ENCODE measurements at regions not wholly inside any gene's neighbourhood (a gene's known extent, or its start where the extent isn't known, plus 50 kb on each side); places are given as distances from the start of the nearest gene placed in this dataset.
"Not testable (repeated sequence)": the region's sequence is repeated elsewhere in the genome, so short reads cannot be mapped to it uniquely, and the experiment has no call there.

GRCh38 chr9:28923351-28923750 is 1350.1 kb upstream of the C9orf72 start:
- DNase-seq (ENCODE audit: low read depth): no peak

DNA sequence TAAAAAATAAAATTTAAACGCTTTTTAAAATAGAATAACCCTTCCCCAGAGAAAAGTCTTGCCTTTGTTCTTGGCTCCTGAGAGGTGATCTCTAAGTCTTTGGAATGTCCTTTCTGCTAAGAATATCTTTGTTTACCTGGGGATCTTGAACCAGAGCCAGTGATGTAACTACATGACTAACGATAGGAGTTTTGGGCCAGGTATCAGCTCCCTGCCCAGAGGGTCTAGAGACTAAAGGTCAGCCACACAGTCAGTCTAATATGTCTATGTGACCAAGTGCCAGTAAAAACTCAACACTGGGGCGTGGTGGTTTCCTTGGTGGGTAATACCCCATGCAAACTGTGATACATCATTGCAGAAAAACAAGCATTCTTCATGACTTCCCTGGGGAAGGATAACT is 1351.9 kb upstream of the C9orf72 start:
- DNase-seq (ENCODE audit: low read depth): no peak

DNA sequence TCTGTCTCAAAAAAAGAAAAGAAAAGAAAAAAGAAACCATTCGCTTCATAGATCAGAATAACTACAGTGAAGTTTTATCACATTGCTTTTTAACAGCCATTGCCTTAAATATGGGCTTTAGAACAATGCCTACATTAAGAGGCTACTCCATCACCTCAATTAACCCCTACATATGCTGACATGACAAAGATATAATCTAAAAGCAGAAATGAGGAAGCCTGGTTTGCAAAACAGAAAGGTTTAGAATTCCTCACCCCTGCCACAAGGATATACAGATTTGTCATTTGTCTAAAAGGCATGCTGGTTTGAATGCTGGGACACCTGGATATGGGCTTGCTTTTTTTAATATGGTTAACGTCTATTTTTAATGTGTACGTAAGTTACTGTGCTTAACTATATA is 1353.0 kb upstream of the C9orf72 start:
- no peak for DNase-seq (ENCODE audit: low read depth)

GRCh38 chr9:28927691-28928090 is 1354.4 kb upstream of the C9orf72 start:
- DNase-seq (ENCODE audit: low read depth): no peak

DNA sequence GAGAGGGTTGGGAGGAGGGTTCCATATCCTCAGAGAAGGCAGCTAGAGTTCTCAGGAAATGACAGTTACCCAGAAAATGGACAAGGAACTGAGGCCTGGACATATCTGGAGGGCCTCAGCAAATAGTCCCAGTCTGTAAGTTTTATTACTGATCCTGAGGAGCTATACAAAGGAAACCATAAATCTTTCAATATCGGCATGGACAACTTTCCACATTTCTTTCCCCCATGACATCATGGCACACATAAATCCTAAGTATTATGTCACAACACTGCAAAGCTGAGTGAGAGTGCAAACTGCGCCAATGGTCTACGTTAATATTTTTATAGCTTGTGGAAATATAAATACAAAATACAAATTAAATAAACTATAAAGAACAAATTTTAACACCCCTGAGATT is 1356.2 kb upstream of the C9orf72 start:
- DNase-seq (ENCODE audit: low read depth): no peak

GRCh38 chr9:28930766-28931165 is 1357.5 kb upstream of the C9orf72 start:
- DNase-seq (ENCODE audit: low read depth): no peak

DNA sequence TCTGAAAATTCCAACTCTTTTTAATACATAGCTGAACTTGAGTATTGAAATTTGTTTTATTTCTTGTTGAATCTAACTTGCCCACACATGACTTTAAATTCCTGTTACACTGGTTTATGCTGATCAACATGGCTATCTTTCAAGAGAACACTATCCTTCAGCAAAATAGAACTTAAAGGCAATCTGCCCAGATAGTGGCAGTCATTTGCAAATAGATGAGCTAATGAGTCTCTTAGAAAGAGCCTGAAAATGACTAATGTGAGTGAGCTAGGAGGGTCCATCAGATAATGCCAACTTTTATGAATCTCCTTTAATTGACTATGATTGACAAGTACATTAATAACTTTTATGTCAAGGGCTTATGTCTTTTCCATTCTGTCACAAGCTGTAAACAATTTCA is 1360.8 kb upstream of the C9orf72 start:
- no peak for DNase-seq (ENCODE audit: low read depth)

DNA sequence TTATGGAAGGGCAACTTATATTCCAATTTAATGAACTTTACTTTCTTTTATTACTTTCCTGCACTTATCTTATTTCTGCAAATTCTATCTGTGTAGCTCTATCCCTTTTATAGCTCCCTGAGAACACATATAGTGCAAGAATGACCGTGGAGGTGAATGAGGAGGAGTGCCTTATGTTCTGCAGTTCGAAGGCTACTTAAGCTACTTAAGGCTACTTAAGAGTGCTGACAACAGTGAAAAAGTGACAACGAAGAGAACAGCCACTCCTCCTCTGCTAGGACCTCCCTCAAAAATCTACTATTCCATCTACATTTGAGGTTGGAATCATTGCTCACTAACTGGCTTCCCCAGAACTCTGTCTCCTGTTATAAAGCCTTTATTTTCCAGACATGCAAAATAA is 1365.7 kb upstream of the C9orf72 start:
- no peak for DNase-seq (ENCODE audit: low read depth)

- DNase-seq (ENCODE audit: low read depth): no peak
Observed at GRCh38 chr9:28941856-28942255, 1368.6 kb upstream of the C9orf72 start.

DNA sequence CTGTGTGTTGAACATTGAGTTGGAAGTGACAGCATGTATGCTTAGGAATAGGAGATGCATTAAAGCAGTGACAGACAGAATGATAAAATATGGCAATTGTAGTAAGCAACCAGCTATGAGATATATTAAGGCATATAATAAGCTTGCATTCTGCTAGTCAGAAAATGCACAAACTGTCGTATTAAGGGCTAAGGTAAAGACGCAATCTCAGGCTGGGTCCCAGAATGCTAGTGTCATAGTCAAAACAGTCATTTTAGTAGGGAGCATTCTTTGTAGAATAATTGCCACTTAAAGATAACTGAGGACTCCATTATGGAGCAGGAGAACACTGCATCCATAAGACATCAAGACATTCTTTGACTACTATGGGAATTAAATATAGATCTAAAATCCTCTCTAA is 1369.7 kb upstream of the C9orf72 start:
- no peak for DNase-seq (ENCODE audit: low read depth)

DNA sequence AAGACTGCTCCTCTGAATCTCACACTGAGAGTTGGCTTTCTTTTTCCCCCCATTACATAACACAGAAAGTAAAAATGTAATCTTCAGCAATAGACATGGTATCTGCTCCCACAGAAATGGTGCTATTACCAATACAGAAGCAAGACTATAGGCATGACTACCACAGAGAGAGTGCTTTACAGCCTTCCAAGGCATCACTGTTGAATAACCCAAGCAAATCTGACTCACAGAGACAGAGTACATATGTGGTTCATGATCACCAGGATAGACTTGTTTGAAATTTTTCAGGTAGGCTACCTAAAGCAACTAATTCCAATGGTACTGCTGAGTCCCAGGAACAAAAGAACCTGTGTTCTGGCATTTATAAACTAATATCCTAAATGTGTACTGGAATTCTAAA is 1373.4 kb upstream of the C9orf72 start:
- no peak for DNase-seq (ENCODE audit: low read depth)

DNA sequence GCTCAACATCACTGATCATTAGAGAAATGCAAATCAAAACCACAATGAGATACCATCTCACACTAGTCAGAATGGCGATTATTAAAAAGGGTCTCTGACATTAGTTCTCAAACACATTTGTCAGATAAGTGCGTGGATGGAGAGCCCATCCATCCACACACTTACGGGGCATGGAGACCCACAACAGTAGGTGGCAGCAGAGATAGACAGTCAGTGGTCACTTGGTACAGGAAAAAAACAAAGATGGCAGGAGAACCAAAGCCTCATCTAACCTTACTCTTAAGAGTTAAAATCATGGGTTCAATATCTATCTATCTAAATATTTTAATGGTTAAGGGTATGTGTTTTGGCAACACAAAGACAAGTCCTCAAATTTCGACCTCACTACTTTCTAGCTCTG is 1378.7 kb upstream of the C9orf72 start:
- no peak for DNase-seq (ENCODE audit: low read depth)

DNA sequence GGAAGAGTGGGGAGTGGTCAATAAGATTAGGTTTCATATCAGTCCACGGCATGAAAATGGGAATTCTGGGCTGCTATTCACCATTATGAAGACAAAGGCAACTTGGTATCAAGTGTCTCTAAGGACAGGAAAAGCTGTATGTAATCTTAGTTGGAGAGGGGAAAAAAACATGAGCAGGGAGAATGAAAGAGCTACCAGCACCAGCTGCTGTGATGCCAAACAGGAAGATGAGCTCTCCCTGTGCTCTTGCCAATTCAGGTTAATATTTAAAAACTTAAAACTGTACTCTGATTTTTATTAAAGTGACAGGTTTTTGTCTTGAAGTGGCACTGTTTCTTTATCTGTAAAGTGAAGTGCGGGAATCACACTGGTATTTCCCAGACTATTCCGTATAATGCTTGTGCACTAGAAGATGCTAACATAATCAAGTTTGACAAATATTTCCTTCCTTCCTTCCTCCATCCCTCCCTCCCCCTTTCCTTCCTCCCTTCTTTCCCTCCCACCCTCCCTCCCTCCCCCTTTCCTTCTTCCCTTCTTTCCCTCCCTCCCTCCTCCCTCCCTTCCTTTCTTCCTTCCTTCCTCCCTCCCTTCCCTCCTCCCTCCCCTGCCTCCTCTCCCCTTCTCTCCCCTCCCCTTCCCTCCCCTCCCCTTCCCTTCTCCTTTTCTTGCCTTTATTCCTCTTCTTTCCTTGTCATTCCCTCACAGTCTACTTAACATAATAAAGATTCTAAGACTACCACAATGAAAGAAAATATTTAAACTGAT is 1383.0 kb upstream of the C9orf72 start:
- DNase-seq (ENCODE audit: low read depth): no peak

- no peak for DNase-seq (ENCODE audit: low read depth)
Observed at GRCh38 chr9:28960602-28961001, 1387.3 kb upstream of the C9orf72 start.

- no peak for DNase-seq (ENCODE audit: low read depth)
Observed at GRCh38 chr9:28961623-28962022, 1388.3 kb upstream of the C9orf72 start.

DNA sequence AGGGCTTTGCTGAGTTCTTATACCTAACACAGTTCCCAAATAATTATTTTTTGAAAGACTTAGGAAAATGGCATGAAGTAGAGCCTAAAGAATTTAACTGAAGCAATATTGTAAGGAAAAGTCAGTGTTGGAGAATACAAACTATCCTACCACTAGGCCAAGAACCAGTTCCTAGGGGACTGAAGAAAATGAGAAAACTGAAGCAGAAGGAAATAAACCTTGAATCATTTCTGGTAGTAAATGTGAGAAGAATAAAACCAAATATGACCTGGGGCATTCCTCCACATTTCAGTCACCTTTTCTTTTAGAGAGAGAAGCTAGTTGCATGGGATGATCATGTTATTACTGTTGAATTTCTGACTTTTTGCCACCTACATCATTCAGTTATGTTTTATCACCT is 1393.9 kb upstream of the C9orf72 start:
- DNase-seq (ENCODE audit: low read depth): no peak

GRCh38 chr9:28970241-28970654 is 1397.0 kb upstream of the C9orf72 start:
- DNase-seq (ENCODE audit: low read depth): no peak

DNA sequence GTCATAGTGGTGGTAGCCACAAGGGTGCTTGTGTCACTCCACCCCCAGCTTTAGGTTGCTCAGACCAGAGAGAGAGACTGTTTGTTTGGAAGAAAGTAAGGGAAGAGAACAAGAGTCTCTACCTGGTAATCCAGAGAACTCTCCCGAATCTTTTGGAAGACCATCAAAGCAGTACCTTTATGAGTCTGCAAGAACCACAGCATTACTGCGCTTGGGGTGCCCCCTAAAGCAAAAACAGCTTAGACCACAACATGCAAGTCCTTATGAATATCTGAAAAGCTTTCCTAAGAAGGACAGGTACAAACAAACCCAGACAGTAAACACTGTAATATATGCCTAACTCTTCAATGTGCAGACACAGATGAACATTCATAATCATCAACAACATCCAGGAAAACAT is 1398.6 kb upstream of the C9orf72 start:
- no peak for DNase-seq (ENCODE audit: low read depth)

DNA sequence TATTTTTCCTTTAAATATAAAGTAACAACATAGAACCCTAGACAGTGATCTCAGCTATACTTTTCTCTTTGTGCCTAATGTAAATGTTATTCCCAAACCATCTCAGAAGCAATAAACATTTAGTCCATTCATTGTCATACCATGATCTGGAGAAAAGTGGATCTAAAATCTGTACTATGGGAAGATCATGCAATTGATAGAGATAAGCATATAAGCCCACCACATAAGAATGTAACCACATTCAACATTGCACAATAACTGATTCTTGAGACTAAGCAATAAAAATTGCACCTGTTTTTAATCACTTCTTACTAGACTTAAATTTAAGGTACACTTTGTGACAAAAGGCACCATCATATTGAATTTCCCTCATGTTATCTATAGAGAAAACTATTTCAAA is 1403.0 kb upstream of the C9orf72 start:
- no peak for DNase-seq (ENCODE audit: low read depth)

- no peak for DNase-seq (ENCODE audit: low read depth)
Observed at GRCh38 chr9:28976684-28977083, 1403.4 kb upstream of the C9orf72 start.

GRCh38 chr9:28981129-28981528 is 1407.8 kb upstream of the C9orf72 start:
- no peak for DNase-seq (ENCODE audit: low read depth)

GRCh38 chr9:28981711-28982110 is 1408.4 kb upstream of the C9orf72 start:
- no peak for DNase-seq (ENCODE audit: low read depth)

GRCh38 chr9:28984016-28984415 is 1410.7 kb upstream of the C9orf72 start:
- DNase-seq (ENCODE audit: low read depth): no peak

DNA sequence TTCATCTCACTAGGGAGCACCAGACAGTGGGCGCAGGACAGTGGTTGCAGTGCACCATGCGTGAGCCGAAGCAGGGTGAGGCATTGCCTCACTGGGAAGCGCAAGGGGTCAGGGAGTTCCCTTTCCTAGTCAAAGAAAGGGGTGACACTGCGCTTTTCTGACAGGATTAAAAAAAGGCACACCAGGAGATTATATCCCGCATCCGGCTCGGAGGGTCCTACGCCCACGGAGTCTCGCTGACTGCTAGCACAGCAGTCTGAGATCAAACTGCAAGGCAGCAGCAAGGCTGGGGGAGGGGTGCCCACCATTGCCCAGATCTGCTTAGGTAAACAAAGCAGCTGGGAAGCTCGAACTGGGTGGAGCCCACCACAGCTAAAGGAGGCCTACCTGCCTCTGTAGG is 1416.7 kb upstream of the C9orf72 start:
- not testable (repeated sequence) for DNase-seq (ENCODE audit: low read depth)

GRCh38 chr9:28999057-28999456 is 1425.8 kb upstream of the C9orf72 start:
- DNase-seq (ENCODE audit: low read depth): no peak
